ENCODE measurements at regions not wholly inside any gene's neighbourhood (a gene's known extent, or its start where the extent isn't known, plus 50 kb on each side); places are given as distances from the start of the nearest gene placed in this dataset.
A peak's percentile ranks its signal among the peaks of the same experiment; 100 is the strongest.
"Not testable (repeated sequence)": the region's sequence is repeated elsewhere in the genome, so short reads cannot be mapped to it uniquely, and the experiment has no call there.

- H3K4me1 Mint-ChIP-seq; H3K4me3 Mint-ChIP-seq; H3K27ac Mint-ChIP-seq; H3K9me3 Mint-ChIP-seq; ATAC-seq (ENCODE audit: low read depth in 2 of 2); H3K36me3 Mint-ChIP-seq; DNase-seq: not testable (repeated sequence)
- peaks cover 12 to 15% (median 14%) of the 10 kb centered on the region in 3 donors for H3K27me3 Mint-ChIP-seq
Observed at GRCh38 chr2:201946746-201947145, 86.9 kb upstream of the FZD7 start.

GRCh38 chr2:201947287-201947686 lies 86.4 kb upstream of the FZD7 start:
- Mint-ChIP-seq H3K4me1 (no peaks in the 10 kb centered on the region), H3K36me3 (no peaks in the 10 kb centered on the region), H3K27ac (peak overlapping the region in 1 of 6 donors; percentile 38), H3K9me3 (no peaks in the 10 kb centered on the region), H3K4me3 (no peak overlapping the region), H3K27me3 (peaks cover 6 to 15% (median 14%) of the 10 kb centered on the region in 3 donors)
- ATAC-seq (ENCODE audit: low read depth in 2 of 2) (no peak), DNase-seq (no peak)

- DNase-seq = no peak
- Mint-ChIP-seq H3K4me3 (no peak overlapping the region), H3K4me1 (no peaks in the 10 kb centered on the region), H3K27me3 (peaks cover 0 to 16% (median 10%) of the 10 kb centered on the region in 3 donors), H3K9me3 (no peaks in the 10 kb centered on the region), H3K36me3 (no peaks in the 10 kb centered on the region), H3K27ac (peak overlapping the region in 1 of 6 donors; percentile 43)
- no peak for ATAC-seq (ENCODE audit: low read depth in 2 of 2)
Observed at GRCh38 chr2:201949181-201949926, 84.3 kb upstream of the FZD7 start.

GRCh38 chr2:201949927-201950246 lies 83.8 kb upstream of the FZD7 start:
- ATAC-seq (ENCODE audit: low read depth in 2 of 2) = no peak
- Mint-ChIP-seq H3K27ac (no peak overlapping the region), H3K9me3 (no peaks in the 10 kb centered on the region), H3K36me3 (no peaks in the 10 kb centered on the region), H3K4me1 (no peaks in the 10 kb centered on the region), H3K4me3 (no peak overlapping the region), H3K27me3 (peaks cover under 1 to 20% (median 10%) of the 10 kb centered on the region in 3 donors)
- DNase-seq = no peak

GRCh38 chr2:201950606-201951005 lies 83.0 kb upstream of the FZD7 start:
- no peak for DNase-seq
- Mint-ChIP-seq H3K36me3 (no peaks in the 10 kb centered on the region), H3K27ac (no peak overlapping the region), H3K4me3 (no peak overlapping the region), H3K4me1 (no peaks in the 10 kb centered on the region), H3K9me3 (no peaks in the 10 kb centered on the region), H3K27me3 (peaks cover 8 to 24% (median 16%) of the 10 kb centered on the region in 3 donors)
- ATAC-seq (ENCODE audit: low read depth in 2 of 2) = no peak

GRCh38 chr2:201952187-201952586 lies 81.5 kb upstream of the FZD7 start:
- Mint-ChIP-seq H3K27me3 (peaks cover 20 to 33% (median 20%) of the 10 kb centered on the region in 3 donors), H3K4me3 (no peak overlapping the region), H3K4me1 (no peaks in the 10 kb centered on the region), H3K9me3 (no peaks in the 10 kb centered on the region), H3K27ac (peak overlapping the region in 1 of 6 donors; percentile 49), H3K36me3 (no peaks in the 10 kb centered on the region)
- no peak for ATAC-seq (ENCODE audit: low read depth in 2 of 2)
- DNase-seq = no peak

GRCh38 chr2:201953396-201953795 lies 80.3 kb upstream of the FZD7 start:
- ATAC-seq (ENCODE audit: low read depth in 2 of 2) (no peak), DNase-seq (no peak)
- Mint-ChIP-seq H3K27me3 (peaks cover 20 to 27% (median 20%) of the 10 kb centered on the region in 3 donors), H3K4me3 (no peak overlapping the region), H3K9me3 (no peaks in the 10 kb centered on the region), H3K27ac (peak overlapping the region in 1 of 6 donors; percentile 33), H3K4me1 (no peaks in the 10 kb centered on the region), H3K36me3 (no peaks in the 10 kb centered on the region)

- Mint-ChIP-seq H3K4me3 (no peak overlapping the region), H3K27me3 (peaks cover 18 to 24% (median 20%) of the 10 kb centered on the region in 3 donors), H3K27ac (peak overlapping the region in 1 of 6 donors; percentile 33), H3K36me3 (no peaks in the 10 kb centered on the region), H3K9me3 (no peaks in the 10 kb centered on the region), H3K4me1 (no peaks in the 10 kb centered on the region)
- ATAC-seq (ENCODE audit: low read depth in 2 of 2) (no peak), DNase-seq (no peak)
Observed at GRCh38 chr2:201953880-201954279, 79.8 kb upstream of the FZD7 start.

GRCh38 chr2:201955231-201955630 lies 78.4 kb upstream of the FZD7 start:
- DNase-seq (no peak), ATAC-seq (ENCODE audit: low read depth in 2 of 2) (no peak)
- Mint-ChIP-seq H3K36me3 (no peaks in the 10 kb centered on the region), H3K27ac (no peak overlapping the region), H3K4me3 (no peak overlapping the region), H3K4me1 (no peaks in the 10 kb centered on the region), H3K9me3 (no peaks in the 10 kb centered on the region), H3K27me3 (peaks cover 16 to 20% (median 19%) of the 10 kb centered on the region in 3 donors)

GRCh38 chr2:201955702-201956141 lies 77.9 kb upstream of the FZD7 start:
- Mint-ChIP-seq H3K27me3 (peaks cover 16 to 20% (median 19%) of the 10 kb centered on the region in 3 donors), H3K27ac (no peak overlapping the region), H3K4me3 (no peak overlapping the region), H3K36me3 (no peaks in the 10 kb centered on the region), H3K9me3 (no peaks in the 10 kb centered on the region), H3K4me1 (peaks cover 0 to 4% (median 0%) of the 10 kb centered on the region in 3 donors)
- ATAC-seq (ENCODE audit: low read depth in 2 of 2) (no peak), DNase-seq (no peak)

GRCh38 chr2:201956361-201956760 lies 77.3 kb upstream of the FZD7 start:
- no peak for ATAC-seq (ENCODE audit: low read depth in 2 of 2)
- H3K36me3 Mint-ChIP-seq = no peaks in the 10 kb centered on the region
- peaks cover 2 to 9% (median 2%) of the 10 kb centered on the region in 3 donors for H3K4me1 Mint-ChIP-seq
- H3K9me3 Mint-ChIP-seq = no peaks in the 10 kb centered on the region
- H3K27ac Mint-ChIP-seq = no peak overlapping the region
- no peak overlapping the region for H3K4me3 Mint-ChIP-seq
- no peak for DNase-seq
- peaks cover 16 to 20% (median 19%) of the 10 kb centered on the region in 3 donors for H3K27me3 Mint-ChIP-seq

GRCh38 chr2:201957091-201957490 lies 76.6 kb upstream of the FZD7 start:
- peaks cover 16 to 20% (median 19%) of the 10 kb centered on the region in 3 donors for H3K27me3 Mint-ChIP-seq
- H3K4me3 Mint-ChIP-seq = no peak overlapping the region

GRCh38 chr2:201959198-201959597 lies 74.5 kb upstream of the FZD7 start:
- Mint-ChIP-seq H3K27me3 (peaks cover 16 to 20% (median 19%) of the 10 kb centered on the region in 3 donors), H3K27ac (no peak overlapping the region), H3K36me3 (no peaks in the 10 kb centered on the region), H3K4me1 (peaks cover 4 to 26% (median 11%) of the 10 kb centered on the region in 3 donors), H3K4me3 (no peak overlapping the region), H3K9me3 (no peaks in the 10 kb centered on the region)
- DNase-seq (no peak), ATAC-seq (ENCODE audit: low read depth in 2 of 2) (no peak)

More at GRCh38 chr2:201957091-201957490, 76.6 kb upstream of the FZD7 start:
- H3K27ac Mint-ChIP-seq = no peak overlapping the region
- no peak for DNase-seq
- no peaks in the 10 kb centered on the region for H3K36me3 Mint-ChIP-seq
- no peak for ATAC-seq (ENCODE audit: low read depth in 2 of 2)
- H3K4me1 Mint-ChIP-seq = peaks cover 4 to 17% (median 5%) of the 10 kb centered on the region in 3 donors
- H3K9me3 Mint-ChIP-seq = no peaks in the 10 kb centered on the region

- Mint-ChIP-seq H3K4me3 (no peak overlapping the region), H3K9me3 (no peaks in the 10 kb centered on the region), H3K36me3 (no peaks in the 10 kb centered on the region), H3K27ac (no peak overlapping the region), H3K27me3 (peaks cover 14 to 20% (median 16%) of the 10 kb centered on the region in 3 donors), H3K4me1 (peaks cover 4 to 26% (median 11%) of the 10 kb centered on the region in 3 donors)
- no peak for DNase-seq
- no peak for ATAC-seq (ENCODE audit: low read depth in 2 of 2)
Observed at GRCh38 chr2:201959626-201960025, 74.0 kb upstream of the FZD7 start.
